ENCODE measurements at regions not wholly inside any gene's neighbourhood (a gene's known extent, or its start where the extent isn't known, plus 50 kb on each side); places are given as distances from the start of the nearest gene placed in this dataset.

DNA sequence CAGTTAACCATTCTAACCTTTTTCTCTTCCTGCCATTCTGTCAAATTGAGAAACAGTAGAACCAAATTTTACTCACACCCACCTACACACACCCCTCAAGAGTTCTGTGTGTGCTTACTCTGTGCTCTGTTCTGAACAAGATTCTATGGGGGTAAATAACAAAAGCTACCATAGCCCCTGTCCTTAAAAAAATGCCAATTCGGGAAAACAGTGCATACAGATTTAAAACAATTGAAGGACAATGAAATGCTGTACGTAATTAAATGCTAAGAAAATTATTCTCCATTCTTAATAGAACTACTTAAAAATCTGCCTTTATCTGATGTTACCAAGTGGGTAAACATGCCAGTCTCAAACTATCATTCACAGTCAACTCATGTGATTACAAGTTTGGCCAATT is 1107.5 kb downstream of the TUSC7 start:
- Histone ChIP-seq H3K4me3 (no peak overlapping the region), H3K4me1 (ENCODE audit: low read depth) (no peaks in the 10 kb centered on the region), H3K27me3 (peaks cover 3% of the 10 kb centered on the region), H3K27ac (no peak overlapping the region), H3K9me3 (ENCODE audit: low read depth) (no peaks in the 10 kb centered on the region), H3K36me3 (no peaks in the 10 kb centered on the region)
- no peak for TF ChIP-seq CTCF (IDR thresholded peaks at IDR 0.05; ENCODE audit: low read depth, low read length)
- DNase-seq (ENCODE audit: low read depth in 1 of 2, low spot score in 1 of 2): no peak

DNA sequence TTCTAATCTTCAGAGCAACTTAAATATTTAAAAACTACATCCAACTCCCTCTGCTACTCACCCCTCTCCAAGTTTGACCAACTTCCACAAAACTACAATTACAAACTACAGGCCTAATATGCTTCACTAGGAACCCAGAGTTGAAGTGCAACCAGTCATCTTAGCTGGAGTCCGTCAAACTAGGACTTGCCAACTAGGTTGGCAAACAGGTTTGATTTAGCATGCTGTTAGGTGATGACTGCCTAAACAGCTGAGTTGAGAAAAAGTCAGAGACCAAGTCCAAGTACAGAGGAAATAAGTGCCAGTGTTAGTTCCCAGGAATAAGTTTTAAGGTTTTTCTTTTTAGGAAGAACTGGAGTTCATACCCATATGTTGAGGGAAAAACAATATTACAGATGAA is 1109.0 kb downstream of the TUSC7 start:
- Histone ChIP-seq H3K27ac (no peak overlapping the region), H3K4me3 (no peak overlapping the region), H3K9me3 (ENCODE audit: low read depth) (no peaks in the 10 kb centered on the region), H3K36me3 (no peaks in the 10 kb centered on the region), H3K4me1 (ENCODE audit: low read depth) (no peaks in the 10 kb centered on the region), H3K27me3 (peaks cover 3% of the 10 kb centered on the region)
- no peak for DNase-seq (ENCODE audit: low read depth in 1 of 2, low spot score in 1 of 2)
- no peak for TF ChIP-seq CTCF (IDR thresholded peaks at IDR 0.05; ENCODE audit: low read depth, low read length)

DNA sequence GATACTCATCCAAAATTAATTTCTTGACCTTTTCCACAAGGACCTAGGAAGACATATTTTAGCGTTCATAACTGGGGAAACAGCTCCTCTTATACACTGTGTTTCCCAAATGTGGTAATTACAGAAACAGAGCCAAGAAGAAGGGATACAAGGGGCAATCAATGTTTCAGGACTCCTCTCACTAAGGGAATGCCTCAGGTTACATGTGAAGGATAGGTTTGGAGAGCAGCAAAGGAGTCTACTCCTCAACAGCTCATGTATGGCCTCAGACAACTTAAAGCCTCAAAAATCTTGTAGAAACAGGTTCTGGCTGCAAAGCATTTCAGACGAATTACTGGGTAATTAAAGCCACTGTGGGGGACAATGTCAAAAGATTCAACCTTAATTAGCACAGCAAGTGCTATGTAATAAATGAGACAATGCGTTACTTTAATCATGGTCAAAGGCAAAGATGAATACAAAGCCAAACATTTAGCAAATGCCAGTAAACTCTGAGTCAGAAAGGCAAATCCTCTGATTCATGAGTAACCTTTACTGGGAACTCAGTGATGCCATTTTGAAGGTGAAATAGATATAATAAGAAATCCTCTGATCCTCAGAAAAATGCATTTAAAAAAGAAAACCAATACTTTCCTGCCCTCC is 1111.2 kb downstream of the TUSC7 start:
- H3K27me3 ChIP-seq: no peaks in the 10 kb centered on the region
- DNase-seq (ENCODE audit: low read depth in 1 of 2, low spot score in 1 of 2): peak in 1 of 2 donors; percentile 2
- H3K27ac ChIP-seq: no peak overlapping the region
- no peak overlapping the region for H3K4me3 ChIP-seq
- H3K36me3 ChIP-seq: no peaks in the 10 kb centered on the region
- no peaks in the 10 kb centered on the region for H3K9me3 ChIP-seq (ENCODE audit: low read depth)
- TF ChIP-seq CTCF (IDR thresholded peaks at IDR 0.05; ENCODE audit: low read depth, low read length): no peak
- H3K4me1 ChIP-seq (ENCODE audit: low read depth): no peaks in the 10 kb centered on the region

GRCh38 chr3:117822416-117822815 is 1112.8 kb downstream of the TUSC7 start:
- H3K36me3 ChIP-seq: no peaks in the 10 kb centered on the region
- H3K27ac ChIP-seq: no peak overlapping the region
- H3K4me1 ChIP-seq (ENCODE audit: low read depth): no peaks in the 10 kb centered on the region
- H3K27me3 ChIP-seq: no peaks in the 10 kb centered on the region
- no peak overlapping the region for H3K4me3 ChIP-seq
- TF ChIP-seq CTCF (IDR thresholded peaks at IDR 0.05; ENCODE audit: low read depth, low read length): no peak
- H3K9me3 ChIP-seq (ENCODE audit: low read depth): no peaks in the 10 kb centered on the region
- DNase-seq (ENCODE audit: low read depth in 1 of 2, low spot score in 1 of 2): no peak

GRCh38 chr3:117836296-117836695 is 1126.7 kb downstream of the TUSC7 start:
- Histone ChIP-seq H3K4me1 (ENCODE audit: low read depth) (no peaks in the 10 kb centered on the region), H3K9me3 (ENCODE audit: low read depth) (no peaks in the 10 kb centered on the region), H3K4me3 (no peak overlapping the region), H3K27ac (no peak overlapping the region), H3K27me3 (peaks cover 3% of the 10 kb centered on the region), H3K36me3 (no peaks in the 10 kb centered on the region)
- no peak for DNase-seq (ENCODE audit: low read depth in 1 of 2, low spot score in 1 of 2)
- TF ChIP-seq CTCF (IDR thresholded peaks at IDR 0.05; ENCODE audit: low read depth, low read length): no peak

All from cardiac muscle cell (in vitro differentiated cells and primary cell).